ENCODE measurements at regions not wholly inside any gene's neighbourhood (a gene's known extent, or its start where the extent isn't known, plus 50 kb on each side); places are given as distances from the start of the nearest gene placed in this dataset.
A peak's percentile ranks its signal among the peaks of the same experiment; 100 is the strongest.
"Not testable (repeated sequence)": the region's sequence is repeated elsewhere in the genome, so short reads cannot be mapped to it uniquely, and the experiment has no call there.

DNA sequence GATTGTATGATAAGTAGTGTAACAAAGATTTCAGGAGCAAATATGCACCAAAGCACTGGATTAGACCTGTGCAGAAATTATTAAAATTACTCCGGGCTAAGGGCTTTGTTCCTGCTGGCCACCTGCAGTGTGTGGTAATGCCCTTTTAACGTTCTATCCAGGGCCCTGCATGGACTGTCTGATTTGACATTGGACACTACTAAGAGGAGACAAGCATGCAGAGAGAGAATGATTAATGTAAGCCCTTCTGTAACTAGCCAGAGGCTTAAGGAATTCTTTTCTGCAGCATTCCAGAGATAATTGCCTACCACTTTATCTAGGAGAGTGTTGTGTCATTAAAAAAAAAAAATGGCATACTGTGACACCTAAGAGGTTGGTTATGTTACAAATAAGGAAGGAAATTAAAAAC, 117.0 kb downstream of the PCDH7 start:
- DNase-seq (ENCODE audit: low read depth, low spot score), result no peak

DNA sequence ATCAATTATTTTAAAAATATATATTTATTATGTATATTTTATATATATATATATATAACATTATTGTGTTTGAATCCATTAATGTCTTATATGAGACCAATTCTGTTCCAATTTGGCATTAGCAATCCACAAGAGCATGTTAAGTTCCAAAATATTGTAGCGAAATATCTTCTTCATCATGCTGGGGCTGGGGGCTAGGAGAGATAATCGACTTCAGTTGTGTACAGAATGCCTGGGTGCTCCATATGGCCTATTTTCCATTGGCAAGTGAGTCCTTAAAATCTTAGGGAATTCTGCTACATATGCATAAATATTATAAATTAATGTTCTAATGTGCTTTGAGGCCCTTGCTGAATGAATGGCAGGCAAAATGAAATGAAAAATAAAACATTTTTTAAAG, 117.7 kb downstream of the PCDH7 start:
- DNase-seq (ENCODE audit: low read depth, low spot score), result no peak

DNA sequence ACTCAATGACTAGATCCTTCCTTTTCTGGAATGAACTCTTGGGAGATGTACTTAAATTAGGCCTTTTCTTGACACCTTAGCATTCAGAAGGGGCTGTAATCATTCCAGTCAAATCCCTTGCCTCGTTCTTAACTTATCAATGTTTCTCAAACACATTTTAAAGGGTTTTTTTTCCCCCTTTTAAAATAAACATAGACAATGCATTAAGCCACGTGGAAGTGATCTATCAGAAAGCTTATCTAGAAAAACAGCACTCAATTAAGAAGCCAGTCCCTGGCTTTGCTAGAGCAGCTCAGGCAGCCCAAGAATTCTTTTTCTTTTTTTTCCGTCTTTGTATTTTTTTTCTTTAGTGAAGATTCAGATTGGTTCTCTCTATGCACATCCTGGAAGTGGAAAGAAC, 118.2 kb downstream of the PCDH7 start:
- no peak for DNase-seq (ENCODE audit: low read depth, low spot score)

DNA sequence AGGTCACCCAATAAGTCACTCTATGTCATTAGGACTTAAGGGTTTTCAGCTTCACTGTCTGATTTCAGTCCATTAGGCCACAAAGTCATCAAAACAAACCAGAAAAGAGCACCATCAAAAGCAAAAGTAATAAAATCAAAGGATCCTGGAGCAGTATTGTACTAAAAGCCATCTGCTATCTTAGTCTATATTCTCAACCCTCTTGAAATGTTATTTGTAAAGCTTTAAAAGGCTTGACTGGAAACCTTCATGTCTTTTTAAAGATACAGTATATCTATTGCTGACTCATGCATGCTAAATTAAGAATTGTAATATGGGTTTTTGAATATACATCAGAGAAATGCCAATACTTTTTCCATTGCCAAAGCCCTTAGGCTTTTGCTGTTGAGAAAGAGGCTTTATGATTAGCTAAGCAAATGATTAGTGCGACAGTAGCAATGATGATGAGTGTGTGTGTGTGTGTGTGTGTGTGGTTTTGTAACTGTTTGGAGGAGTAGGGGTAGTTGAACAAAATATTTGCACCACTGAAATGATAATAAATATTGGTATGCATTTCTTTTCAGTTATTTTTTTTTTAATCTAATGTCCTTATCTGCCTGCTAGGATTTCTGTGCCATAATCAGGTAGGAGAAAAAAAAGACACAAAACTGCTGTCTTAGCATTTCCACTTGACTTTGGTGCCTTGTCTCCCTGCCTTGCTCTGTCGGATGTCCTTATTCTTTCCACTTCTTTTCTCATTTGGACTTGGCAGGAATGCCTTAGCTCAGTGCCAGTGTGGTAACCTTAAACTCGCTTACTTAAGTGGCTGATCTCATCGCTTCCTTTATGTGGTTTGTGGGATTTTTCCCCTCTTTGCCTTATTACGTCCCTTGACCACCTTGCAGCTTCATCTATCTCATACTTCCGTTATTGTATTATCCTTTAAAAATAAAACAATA, 119.7 kb downstream of the PCDH7 start:
- no peak for DNase-seq (ENCODE audit: low read depth, low spot score)

DNA sequence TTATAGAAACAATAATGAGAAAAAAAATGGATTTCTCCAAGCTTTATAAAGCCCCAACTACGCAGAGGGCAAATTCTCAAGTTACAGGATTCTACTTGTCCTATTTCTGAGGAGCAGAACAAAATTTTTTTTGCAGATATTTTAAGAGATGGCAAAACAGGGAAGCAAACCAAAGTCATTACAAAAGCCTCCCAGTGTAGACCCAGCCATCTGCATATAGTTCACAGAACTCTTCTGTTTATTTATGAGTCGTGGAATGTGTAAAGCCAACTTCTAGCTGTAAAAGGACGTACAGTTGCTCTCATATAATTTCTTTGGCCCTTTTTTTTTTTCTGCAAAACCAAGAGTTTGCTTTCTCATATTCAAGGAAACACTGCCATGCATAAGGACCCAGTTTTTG, 120.4 kb downstream of the PCDH7 start:
- DNase-seq (ENCODE audit: low read depth, low spot score), result no peak

DNA sequence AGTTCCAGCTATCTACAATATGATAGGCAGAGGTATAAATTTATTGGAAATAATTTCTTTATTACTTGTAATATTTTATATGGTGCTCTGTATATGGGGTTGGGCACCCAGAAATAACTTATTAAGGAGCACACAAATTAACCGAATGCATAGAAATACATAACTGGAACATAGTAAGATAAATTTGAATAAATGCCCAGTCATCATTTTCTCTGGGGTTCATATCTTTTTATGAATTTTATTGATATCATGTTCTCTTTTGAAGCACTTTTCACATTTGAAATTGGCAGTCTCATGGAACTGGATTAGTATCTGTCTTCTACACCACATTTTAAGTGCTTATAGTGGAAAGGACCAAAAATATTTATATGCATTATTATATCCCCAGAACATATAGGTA, 122.0 kb downstream of the PCDH7 start:
- DNase-seq (ENCODE audit: low read depth, low spot score), result no peak

DNA sequence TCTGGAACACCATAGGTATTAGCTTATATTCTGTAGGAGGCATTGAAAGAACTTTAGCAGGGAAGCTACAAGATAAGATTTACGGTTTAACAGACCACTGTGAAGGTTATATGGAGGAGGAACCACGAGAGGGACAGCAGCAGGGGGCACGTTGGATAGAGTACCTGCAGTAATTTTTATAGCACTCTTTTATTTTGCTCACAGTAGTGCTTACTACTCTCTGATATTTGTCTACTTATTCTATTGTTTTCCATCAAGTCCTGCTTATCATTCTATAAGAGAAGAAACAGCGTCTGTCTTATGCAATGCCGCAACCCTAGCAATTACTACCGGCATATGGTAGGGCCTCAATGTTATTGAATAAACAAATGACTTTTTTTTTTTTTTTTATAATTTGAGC, 122.5 kb downstream of the PCDH7 start:
- DNase-seq (ENCODE audit: low read depth, low spot score), result no peak

DNA sequence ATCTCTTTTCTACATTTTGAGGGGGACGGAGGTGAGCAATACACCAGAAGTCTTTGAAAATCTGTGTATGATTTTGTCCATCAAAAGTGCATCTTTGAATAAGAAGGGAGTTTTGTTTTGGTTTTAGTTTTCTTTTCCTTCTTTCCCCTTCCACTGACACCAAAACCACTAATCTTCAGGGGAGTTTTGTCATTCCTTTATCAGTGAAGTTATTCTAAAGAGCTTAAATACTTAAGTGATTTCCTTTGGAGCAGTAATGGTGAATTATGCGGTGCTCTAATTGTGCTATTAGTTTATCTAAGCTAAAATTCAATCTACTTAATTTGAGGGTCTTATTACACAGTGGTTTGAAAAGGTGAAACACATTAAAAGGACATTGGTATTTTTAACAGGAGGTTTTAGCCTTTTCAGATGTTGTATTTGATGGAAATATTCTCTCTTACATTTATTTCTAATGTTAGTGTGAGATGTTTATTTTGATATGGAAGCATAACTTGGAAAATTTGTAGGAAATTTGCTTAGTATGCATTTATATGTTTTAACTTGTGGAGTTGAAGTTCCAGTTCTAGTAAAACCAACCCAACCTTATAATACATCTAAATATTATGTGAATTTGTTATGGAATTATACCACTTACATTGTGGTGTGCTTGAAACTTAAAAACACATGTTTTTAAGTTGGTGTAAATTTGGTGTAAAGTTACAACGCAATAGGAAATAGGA, 124.9 kb downstream of the PCDH7 start:
- no peak for DNase-seq (ENCODE audit: low read depth, low spot score)

DNA sequence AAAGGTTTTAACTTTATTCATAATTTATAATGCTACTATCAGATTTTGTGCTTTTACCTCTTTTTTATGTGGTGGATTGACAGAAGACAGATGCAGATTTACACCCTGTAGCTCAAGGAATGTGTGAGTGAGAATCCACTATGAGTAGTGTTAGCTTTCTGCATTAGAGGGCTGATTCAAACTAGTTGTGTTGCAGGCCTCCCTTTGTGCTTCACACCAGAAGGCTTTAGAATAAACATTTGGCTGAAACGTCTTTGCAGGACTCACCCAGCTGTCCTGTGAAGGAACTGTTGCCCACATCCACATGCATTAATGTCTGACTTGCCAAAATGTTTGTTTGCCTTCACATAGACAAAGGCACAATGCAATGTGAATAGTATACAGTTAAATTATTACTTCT, 127.0 kb downstream of the PCDH7 start:
- DNase-seq (ENCODE audit: low read depth, low spot score), result peak; percentile 7

DNA sequence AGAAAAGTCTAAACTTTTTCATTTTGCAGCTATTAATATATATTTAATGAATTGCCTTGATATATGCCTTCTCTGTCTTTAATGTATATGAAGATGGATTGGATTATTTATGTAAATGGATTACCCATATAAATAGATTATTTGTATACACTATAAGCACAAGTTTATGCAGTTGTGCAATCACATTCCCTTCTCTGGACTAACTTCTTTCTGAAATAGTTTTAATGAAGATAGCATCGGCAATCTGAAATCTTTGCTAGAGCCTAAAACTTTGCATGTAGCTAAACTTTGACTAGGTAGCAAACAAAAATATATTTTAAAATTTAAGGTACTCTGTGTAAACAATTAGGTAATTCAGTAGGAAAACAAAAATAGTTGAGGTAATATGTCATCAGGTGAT, 127.8 kb downstream of the PCDH7 start:
- DNase-seq (ENCODE audit: low read depth, low spot score), result no peak

DNA sequence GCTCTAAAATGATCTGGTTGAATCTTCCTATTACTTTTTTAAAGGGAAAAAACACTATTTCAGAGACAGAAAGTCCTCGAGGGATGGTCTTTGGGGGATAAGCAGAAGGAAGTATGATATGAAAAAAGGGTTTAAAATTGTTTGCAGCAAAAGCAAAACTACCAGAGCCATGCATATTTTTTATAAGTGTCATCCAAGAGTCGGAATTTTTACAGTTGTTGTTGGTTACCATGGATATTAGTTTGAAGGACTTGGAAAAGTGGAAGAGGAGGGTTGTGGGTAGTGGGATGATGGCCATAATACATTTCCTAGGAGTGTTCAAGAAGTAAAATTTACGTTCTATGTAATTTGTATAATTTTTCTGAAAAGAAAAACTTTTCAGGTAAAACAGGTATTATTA, 134.4 kb downstream of the PCDH7 start:
- no peak for DNase-seq (ENCODE audit: low read depth, low spot score)

DNA sequence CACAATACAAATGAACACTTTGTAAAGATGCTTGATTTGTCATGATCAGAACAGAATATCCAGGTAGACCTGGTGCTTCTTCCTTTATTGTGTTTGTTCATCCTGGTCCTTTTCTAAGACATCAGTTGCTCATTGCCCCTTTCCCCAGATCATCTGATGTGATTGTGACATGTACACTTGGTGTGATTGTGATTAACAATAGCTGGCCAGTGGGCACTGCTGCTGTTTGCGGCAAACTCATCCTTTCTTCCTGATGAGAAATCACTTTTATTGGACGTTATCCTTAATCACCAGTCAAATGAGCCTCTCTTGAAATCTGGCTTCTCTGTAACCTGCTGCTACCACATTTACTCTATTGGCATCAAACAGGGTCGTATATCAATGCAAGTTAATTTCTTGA, 135.1 kb downstream of the PCDH7 start:
- no peak for DNase-seq (ENCODE audit: low read depth, low spot score)

DNA sequence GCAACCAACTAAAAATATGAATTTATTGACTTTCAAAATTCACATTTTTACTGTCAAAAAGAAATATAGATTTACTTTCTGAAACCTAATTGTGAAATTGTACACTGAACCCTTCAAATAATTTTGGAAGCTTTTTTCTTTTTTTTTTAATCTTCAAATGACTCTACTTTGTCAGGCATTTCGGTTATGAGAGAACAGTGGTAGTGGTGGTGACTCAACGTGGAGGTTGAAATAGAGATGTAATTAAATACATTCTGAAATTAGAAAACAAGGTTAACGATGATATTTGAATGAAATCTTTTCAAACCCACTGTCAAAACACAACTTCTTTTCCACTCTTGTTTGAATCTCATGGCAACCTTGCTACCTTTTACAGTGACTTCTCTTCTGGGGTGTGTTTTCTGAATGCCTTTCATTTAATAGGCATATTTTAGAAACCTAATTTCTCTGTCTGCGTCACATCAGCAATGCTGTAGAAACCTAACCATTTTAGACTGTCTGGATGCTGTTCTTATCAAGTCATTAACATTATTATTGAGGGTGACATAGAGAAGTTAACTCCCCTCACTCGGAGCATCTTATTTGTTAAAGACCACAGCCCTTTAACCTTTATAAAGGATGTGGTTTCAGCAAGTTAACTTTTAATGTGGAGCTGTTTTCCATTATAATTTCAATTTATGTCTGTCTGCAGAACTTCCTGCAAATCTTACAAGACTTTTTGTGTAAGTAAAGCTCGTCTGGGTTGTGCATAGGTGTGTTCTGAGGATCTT, 136.8 kb downstream of the PCDH7 start:
- DNase-seq (ENCODE audit: low read depth, low spot score), result no peak

DNA sequence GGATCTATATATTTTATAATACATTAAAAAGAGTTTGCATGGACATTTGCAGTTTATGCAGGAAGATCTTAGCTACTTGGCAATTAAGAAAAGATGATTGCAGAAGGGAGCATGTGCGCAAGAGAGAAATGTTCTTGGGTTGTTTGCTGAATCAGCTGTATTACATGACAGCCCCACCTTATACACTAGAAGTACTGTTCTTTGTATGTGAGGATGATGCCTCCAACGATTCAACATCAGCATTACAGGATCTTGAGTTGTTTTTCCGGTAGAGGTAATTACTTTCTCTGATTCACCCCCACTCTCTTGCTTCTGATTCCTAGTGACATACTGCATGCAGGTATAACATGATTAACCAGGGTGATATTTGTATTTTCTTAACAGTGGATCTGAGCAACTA, 140.8 kb downstream of the PCDH7 start:
- no peak for DNase-seq (ENCODE audit: low read depth, low spot score)

DNA sequence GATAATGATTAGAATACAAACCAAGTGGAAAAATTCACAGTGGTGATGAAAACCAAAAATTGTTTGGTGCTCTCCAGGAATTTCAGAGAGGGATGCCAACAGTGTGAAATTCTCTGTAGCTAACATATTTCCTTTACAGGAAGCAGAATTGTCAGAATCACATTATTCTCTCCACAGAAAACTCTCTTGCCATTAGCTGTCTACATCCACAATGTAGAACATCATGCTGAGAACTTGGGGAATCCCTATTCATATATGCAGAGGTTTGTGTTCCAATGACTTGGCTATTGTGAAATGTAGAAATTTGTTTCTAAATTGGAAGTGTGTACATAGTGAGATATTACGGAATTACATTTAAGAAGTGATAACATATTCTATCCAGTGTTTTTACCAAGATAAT, 142.0 kb downstream of the PCDH7 start:
- no peak for DNase-seq (ENCODE audit: low read depth, low spot score)

DNA sequence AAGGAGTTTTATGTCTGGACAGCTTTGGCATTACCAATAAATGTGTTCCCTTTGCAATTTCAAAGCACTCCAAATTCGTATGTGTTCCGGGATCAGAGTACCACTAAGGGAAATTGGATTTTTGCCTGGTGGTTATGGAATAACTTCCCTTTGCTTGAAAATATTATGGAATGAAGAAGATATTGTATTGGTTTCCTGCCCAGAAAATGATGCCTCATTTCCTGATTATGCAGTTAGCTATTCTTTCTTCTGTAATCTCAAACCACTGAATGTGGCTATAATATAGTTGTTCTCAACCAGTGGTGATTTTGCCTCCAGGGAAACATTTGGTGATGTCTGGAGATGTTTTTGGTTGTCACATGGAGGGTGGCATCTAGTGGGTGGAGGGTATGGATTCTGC, 142.9 kb downstream of the PCDH7 start:
- no peak for DNase-seq (ENCODE audit: low read depth, low spot score)

DNA sequence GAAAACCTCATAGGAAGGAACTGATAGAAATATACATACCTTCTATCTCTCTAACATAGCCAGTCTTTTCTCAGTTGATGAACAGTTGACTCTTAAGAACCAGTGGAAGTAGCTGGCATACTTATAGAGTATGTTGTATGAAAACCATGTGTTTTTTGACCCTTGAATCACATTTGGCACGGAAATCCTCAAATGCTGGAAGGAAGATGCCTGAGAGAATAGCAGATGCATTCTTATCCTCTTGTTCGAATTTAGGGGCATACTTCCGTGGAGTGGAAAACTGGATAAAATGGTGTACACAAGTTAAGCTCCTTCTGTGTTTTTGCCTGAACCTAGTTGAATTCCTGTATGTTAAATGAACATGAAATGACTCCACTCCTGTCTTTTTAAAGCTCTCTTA, 145.5 kb downstream of the PCDH7 start:
- no peak for DNase-seq (ENCODE audit: low read depth, low spot score)

DNA sequence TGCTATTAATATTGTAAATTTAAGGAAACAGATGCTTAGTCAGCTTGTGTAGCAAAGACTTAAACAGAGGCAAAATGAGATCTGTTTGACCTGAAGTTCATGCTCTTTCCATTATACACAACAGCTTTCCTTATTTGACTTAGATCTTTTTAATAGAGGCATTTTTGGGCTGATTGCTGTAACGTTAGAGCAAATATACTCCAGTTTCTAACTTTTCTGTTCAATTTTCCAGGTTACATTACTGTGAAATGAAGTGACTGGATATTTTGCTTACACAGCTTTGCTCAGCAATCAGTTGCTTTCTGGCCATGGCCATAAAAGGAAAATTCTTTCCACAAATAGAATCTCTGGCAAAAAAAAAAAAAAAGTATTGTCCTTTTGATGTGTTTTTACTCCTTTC, 146.2 kb downstream of the PCDH7 start:
- no peak for DNase-seq (ENCODE audit: low read depth, low spot score)

DNA sequence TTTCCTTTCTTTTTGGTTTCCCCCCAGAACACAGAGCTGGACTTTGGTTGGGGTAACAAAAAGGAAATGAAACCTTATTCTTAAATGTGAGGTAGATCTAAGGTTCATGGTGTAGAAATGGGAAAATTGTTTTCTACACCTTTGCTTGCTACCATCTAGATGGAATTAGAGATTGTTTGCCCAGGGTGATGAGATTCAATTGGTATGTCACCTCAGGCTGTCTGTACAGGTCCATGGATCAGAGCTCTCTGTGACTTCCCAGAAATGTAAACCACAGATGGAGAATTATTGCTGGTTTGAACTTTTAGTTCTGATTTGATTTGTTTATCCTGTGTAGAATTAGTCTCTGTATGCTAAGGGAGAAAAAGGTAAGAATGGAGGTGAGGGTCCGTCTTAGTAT, 146.7 kb downstream of the PCDH7 start:
- DNase-seq (ENCODE audit: low read depth, low spot score), result no peak

DNA sequence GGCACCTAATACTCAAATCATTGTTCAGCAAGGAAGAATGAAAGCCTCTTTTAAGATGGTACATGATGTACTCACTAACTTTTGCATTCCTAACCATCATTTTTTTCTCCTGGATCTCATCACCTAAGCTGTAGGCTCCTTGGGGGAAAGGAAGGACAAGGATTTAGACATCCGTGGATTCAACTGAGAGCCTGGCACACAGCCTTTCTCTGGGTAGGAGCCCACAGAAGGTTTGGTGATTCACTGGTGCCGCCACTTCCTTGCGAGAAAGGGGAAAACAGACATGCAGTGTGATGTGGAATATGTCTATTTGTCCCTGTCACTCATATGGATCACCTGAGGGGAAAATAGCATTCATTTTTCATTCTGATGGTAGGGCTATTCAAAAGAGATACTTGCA, 147.3 kb downstream of the PCDH7 start:
- no peak for DNase-seq (ENCODE audit: low read depth, low spot score)

DNA sequence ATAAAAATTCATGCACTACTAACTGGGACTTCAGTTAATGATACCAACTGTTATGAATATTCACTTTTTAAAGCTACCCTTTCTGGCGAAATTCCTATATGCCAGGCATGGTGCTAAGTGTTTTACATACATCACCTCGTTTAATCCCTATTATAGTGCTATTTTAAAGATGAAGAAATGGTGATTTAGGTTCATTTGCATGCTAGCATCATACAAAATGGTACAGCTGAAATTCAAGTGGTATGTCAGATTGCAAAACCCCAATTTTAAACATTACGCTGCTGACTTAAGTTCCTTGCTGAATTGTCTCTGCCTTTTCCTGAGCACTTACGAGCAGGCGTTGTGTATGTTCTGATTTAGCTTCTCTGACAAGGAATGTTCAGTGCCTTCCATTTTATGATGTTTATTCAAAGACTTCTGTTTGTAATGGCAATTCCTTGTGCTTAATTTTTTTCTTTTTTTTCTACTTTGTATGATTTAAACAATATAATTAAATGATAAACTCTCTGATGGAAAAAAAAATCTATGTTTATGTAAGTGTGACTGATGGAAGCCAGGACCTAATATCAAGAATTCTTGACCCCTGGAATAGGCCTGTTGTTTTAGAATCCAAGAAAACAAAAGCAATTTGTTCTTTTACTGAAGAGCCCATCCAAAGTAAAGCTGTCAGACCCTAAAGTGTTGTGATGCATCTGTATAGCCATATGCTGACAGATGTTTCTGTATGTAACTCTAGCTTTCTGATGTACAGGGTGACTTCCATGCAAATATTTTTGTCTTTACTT, 148.1 kb downstream of the PCDH7 start:
- no peak for DNase-seq (ENCODE audit: low read depth, low spot score)

DNA sequence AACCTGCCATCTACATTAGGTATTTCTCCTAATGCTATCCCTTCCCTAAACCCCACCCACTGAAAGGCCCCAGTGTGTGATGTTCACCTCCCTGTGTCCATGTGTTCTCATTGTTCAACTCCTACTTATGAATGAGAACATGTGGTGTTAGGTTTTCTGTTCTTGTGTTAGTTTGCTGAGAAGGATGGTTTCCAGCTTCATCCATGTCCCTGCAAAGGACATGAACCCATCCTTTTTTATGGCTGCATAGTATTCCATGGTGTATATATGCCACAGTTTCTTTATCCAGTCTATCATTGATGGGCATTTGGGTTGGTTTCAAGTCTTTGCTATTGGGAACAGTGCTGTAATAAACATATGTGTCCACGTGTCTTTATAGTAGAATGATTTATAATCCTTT, 149.2 kb downstream of the PCDH7 start:
- DNase-seq (ENCODE audit: low read depth, low spot score), result not testable (repeated sequence)
